ENCODE measurements at regions not wholly inside any gene's neighbourhood (a gene's known extent, or its start where the extent isn't known, plus 50 kb on each side); places are given as distances from the start of the nearest gene placed in this dataset.
A peak's percentile ranks its signal among the peaks of the same experiment; 100 is the strongest.

GRCh38 chr12:111269718-111270117 is 99.2 kb downstream of the PHETA1 start:
- peaks cover 8% of the 10 kb centered on the region for H3K27me3 ChIP-seq (ENCODE audit: control insufficient read depth, insufficient read depth, low read length)
- no peak for DNase-seq (ENCODE audit: low read depth)
- H3K4me3 ChIP-seq (ENCODE audit: low read depth, low read length): no peak overlapping the region
- CTCF ChIA-PET: interaction anchor here (1.4 kb wide), 1 partner anchor 12 kb away, joined by 3 read pairs; no protein-coding TSS in a partner anchor
- POLR2A ChIA-PET: no interaction called here
- no peak for TF ChIP-seq CTCF (IDR thresholded peaks at IDR 0.05; ENCODE audit: insufficient read depth, low read depth, low read length)
- H3K36me3 ChIP-seq (ENCODE audit: control insufficient read depth, insufficient read depth, low read length): no peaks in the 10 kb centered on the region

GRCh38 chr12:111268738-111269572 is 99.9 kb downstream of the PHETA1 start:
- CTCF ChIA-PET: no interaction called here

GRCh38 chr12:111267144-111267543 is 101.8 kb downstream of the PHETA1 start:
- no peak overlapping the region for H3K4me3 ChIP-seq (ENCODE audit: low read depth, low read length)
- ChIA-PET CTCF (interaction anchor here (0.9 kb wide), 1 partner anchor 201 kb away, joined by 3 read pairs; no protein-coding TSS in a partner anchor), POLR2A (no interaction called here)
- no peak for DNase-seq (ENCODE audit: low read depth)
- no peak for TF ChIP-seq CTCF (IDR thresholded peaks at IDR 0.05; ENCODE audit: insufficient read depth, low read depth, low read length)
- H3K36me3 ChIP-seq (ENCODE audit: control insufficient read depth, insufficient read depth, low read length): no peaks in the 10 kb centered on the region
- H3K27me3 ChIP-seq (ENCODE audit: control insufficient read depth, insufficient read depth, low read length): peaks cover 8% of the 10 kb centered on the region

More at GRCh38 chr12:111268738-111269572, 99.9 kb downstream of the PHETA1 start:
- Histone ChIP-seq H3K4me3 (ENCODE audit: low read depth, low read length) (no peak overlapping the region), H3K36me3 (ENCODE audit: control insufficient read depth, insufficient read depth, low read length) (no peaks in the 10 kb centered on the region), H3K27me3 (ENCODE audit: control insufficient read depth, insufficient read depth, low read length) (peaks cover 8% of the 10 kb centered on the region)
- peak; percentile 49 for TF ChIP-seq CTCF (IDR thresholded peaks at IDR 0.05; ENCODE audit: insufficient read depth, low read depth, low read length)
- no peak for DNase-seq (ENCODE audit: low read depth)
- POLR2A ChIA-PET: no interaction called here

GRCh38 chr12:111261911-111262676 is 106.8 kb downstream of the PHETA1 start:
- Histone ChIP-seq H3K27me3 (ENCODE audit: control insufficient read depth, insufficient read depth, low read length) (no peaks in the 10 kb centered on the region), H3K36me3 (ENCODE audit: control insufficient read depth, insufficient read depth, low read length) (no peaks in the 10 kb centered on the region), H3K4me3 (ENCODE audit: low read depth, low read length) (no peak overlapping the region)
- ChIA-PET POLR2A (no interaction called here), CTCF (interaction anchor here (0.7 kb wide), 1 partner anchor 1558 kb away, joined by 3 read pairs; no protein-coding TSS in a partner anchor)
- DNase-seq (ENCODE audit: low read depth): no peak
- TF ChIP-seq CTCF (IDR thresholded peaks at IDR 0.05; ENCODE audit: insufficient read depth, low read depth, low read length): no peak

GRCh38 chr12:111260732-111261131 is 108.2 kb downstream of the PHETA1 start:
- H3K4me3 ChIP-seq (ENCODE audit: low read depth, low read length): no peak overlapping the region
- DNase-seq (ENCODE audit: low read depth): no peak
- H3K36me3 ChIP-seq (ENCODE audit: control insufficient read depth, insufficient read depth, low read length): no peaks in the 10 kb centered on the region
- ChIA-PET POLR2A (no interaction called here), CTCF (interaction anchor here (0.6 kb wide), 1 partner anchor 223 kb away, joined by 4 read pairs; no protein-coding TSS in a partner anchor)
- H3K27me3 ChIP-seq (ENCODE audit: control insufficient read depth, insufficient read depth, low read length): no peaks in the 10 kb centered on the region
- TF ChIP-seq CTCF (IDR thresholded peaks at IDR 0.05; ENCODE audit: insufficient read depth, low read depth, low read length): no peak
